GM10248 (cell line): ENCODE measurements at regions not wholly inside any gene's neighbourhood (a gene's known extent, or its start where the extent isn't known, plus 50 kb on each side); places are given as distances from the start of the nearest gene placed in this dataset.
"Not testable (repeated sequence)": the region's sequence is repeated elsewhere in the genome, so short reads cannot be mapped to it uniquely, and the experiment has no call there.

Experiments used
- CTCF ChIA-PET: fragments of 300-600 bp; sonication (Branson Sonifier 250); formaldehyde crosslinking; extraction: SDS; loops from one replicate; lab custom pipeline; 2021; ENCODE audit warnings: antibody characterized with exemption; lab: Yijun Ruan, JAX
- POLR2A ChIA-PET: fragments of 350-650 bp; sonication (Branson Sonifier 250); formaldehyde crosslinking; extraction: SDS; loops from one replicate; lab custom pipeline; 2020; ENCODE audit warnings: antibody characterized with exemption; lab: Yijun Ruan, JAX
- DNase-seq: peaks from one replicate; pipeline ENCODE4 v3.0.0; 2012; ENCODE audit errors: extremely low spot score
- TF ChIP-seq, protein P1 (sequence below): IDR thresholded peaks from 2 replicates; pipeline ENCODE4 v1.5.1; 2012; ENCODE audit warnings: mild to moderate bottlenecking, low read depth; ENCODE audit errors: extremely low read depth, missing control alignments, control extremely low read depth

DNA sequence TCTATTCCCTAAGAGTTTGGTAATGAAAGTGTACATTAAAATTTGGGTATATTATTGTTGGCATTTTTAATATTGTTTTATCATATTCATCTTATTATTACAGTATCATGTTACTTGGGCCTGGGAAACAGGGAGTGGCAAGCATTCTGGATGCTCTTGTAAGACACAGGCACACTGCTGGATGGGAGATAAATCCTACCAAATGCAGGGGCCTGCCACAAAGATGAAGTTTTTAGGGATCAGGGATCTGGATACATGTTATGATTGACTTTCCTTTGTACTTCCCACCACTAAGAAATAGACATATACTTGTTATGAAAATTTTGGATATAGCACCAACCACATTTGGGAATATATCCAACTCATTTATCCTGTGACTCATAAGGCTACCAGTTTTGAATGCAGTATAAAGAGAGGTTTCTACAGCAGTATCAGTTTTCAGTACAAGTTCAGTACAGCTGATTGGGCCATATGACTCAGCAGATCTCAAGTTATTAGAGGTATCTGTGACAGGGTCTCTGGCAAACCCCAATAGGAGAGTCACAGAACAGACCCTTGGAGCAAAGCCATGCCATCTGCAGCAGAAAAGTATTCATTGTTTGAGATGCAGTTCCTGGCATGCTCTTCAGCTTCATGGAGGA, 360.1 kb downstream of the DMAC1 start:
- TF ChIP-seq, protein P1, sequence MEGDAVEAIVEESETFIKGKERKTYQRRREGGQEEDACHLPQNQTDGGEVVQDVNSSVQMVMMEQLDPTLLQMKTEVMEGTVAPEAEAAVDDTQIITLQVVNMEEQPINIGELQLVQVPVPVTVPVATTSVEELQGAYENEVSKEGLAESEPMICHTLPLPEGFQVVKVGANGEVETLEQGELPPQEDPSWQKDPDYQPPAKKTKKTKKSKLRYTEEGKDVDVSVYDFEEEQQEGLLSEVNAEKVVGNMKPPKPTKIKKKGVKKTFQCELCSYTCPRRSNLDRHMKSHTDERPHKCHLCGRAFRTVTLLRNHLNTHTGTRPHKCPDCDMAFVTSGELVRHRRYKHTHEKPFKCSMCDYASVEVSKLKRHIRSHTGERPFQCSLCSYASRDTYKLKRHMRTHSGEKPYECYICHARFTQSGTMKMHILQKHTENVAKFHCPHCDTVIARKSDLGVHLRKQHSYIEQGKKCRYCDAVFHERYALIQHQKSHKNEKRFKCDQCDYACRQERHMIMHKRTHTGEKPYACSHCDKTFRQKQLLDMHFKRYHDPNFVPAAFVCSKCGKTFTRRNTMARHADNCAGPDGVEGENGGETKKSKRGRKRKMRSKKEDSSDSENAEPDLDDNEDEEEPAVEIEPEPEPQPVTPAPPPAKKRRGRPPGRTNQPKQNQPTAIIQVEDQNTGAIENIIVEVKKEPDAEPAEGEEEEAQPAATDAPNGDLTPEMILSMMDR: no peak
- DNase-seq: no peak
- ChIA-PET CTCF (interaction anchor here (1.1 kb wide), 1 partner anchor 13 kb away, joined by 3 read pairs; no protein-coding TSS in a partner anchor), POLR2A (no interaction called here)

GRCh38 chr9:7436754-7437153, 362.8 kb downstream of the DMAC1 start:
- ChIA-PET CTCF (no interaction called here), POLR2A (no interaction called here)
- no peak for DNase-seq
- TF ChIP-seq, protein P1: no peak

GRCh38 chr9:7433508-7434292, 365.9 kb downstream of the DMAC1 start:
- no peak for DNase-seq
- ChIA-PET POLR2A (no interaction called here), CTCF (no interaction called here)
- TF ChIP-seq, protein P1: no peak

DNA sequence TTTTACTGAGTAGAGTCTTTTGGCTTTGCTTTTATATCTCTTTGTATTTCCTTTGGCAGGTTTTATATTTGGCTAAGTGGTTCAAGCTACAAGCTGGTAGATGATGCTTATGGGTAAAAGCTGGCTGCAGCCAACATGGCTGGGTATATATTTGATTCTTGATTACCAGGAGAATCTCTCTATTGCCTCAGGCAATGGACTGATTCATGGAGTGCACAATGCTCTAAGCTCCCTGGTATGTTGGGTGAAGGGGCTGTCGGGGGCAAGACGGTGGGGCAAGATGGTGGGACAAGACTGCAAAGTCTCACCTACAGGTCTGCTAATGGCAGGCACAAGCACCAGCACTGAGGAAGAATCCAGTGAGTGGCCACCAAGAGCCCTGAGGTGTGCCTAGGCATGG, 366.6 kb downstream of the DMAC1 start:
- DNase-seq: no peak
- ChIA-PET POLR2A (no interaction called here), CTCF (no interaction called here)
- TF ChIP-seq, protein P1: no peak

DNA sequence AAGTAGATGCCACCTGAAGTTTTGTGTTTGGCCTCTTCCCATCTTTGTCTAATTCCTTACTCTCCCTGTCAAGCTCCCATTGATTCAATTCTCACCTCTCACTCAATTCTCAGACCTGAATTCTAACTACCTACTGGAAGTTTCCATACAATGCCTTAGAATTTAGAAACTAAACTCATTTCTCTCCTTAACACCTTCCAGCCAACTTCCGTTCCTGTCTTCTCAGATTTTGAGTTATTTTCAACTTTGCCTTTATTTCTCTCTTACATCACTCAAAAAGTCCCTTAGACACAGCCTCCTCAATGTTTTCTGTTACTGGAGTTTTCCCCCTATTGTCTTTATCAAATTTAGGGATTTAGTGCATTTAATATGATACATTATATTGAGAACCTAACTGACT, 382.2 kb downstream of the DMAC1 start:
- DNase-seq, POLR2A ChIA-PET, CTCF ChIA-PET: not testable (repeated sequence)

GRCh38 chr9:7415836-7416235, 383.7 kb downstream of the DMAC1 start:
- TF ChIP-seq, protein P1: no peak
- ChIA-PET CTCF (no interaction called here), POLR2A (no interaction called here)
- DNase-seq: no peak

DNA sequence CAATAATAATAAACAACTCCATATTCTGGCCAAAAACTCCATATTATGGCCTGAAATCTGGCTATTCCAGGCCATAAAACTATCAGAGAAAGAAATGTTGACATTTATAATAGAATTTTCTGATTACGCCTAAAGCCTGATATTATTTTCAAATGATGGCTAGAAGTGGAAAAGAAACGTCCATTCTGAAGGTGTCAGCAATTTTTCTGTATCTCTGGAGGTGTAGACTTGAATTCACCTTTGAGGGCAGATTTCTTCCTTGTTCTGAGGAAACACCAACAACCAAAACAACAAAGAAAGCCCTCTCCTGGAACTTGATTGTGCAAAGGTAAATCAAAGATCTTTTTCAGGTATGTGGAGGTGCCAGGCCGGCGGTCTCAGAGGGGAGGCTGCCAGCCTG, 390.7 kb downstream of the DMAC1 start:
- DNase-seq: no peak
- TF ChIP-seq, protein P1: no peak
- CTCF ChIA-PET: interaction anchor here (0.7 kb wide), 1 partner anchor 14 kb away, joined by 3 read pairs; no protein-coding TSS in a partner anchor
- POLR2A ChIA-PET: no interaction called here
